Gastrocnemius medialis (tissue), 4 donors: ENCODE measurements at regions not wholly inside any gene's neighbourhood (a gene's known extent, or its start where the extent isn't known, plus 50 kb on each side); places are given as distances from the start of the nearest gene placed in this dataset.

Source experiments
- POLR2A ChIP-seq, 2 donors: fragments of 450-650 bp; IDR thresholded peaks; one replicate each; pipeline ENCODE4 v1.6.1; 2017; ENCODE audit warnings: antibody characterized with exemption in 2 of 2, mild to moderate bottlenecking in 2 of 2, moderate library complexity in 2 of 2
- TF ChIP-seq, protein P1 (sequence below), 5 experiments: fragments of 450-650 bp in 3 of 5; fragments of 200-600 bp in 2 of 5; sonication (generic) in 2 of 5; IDR thresholded peaks in 4 of 5; conservative IDR thresholded peaks in 1 of 5; 1 replicate in 4 of 5; 2 replicates in 1 of 5; pipeline ENCODE4 v1.5.1; 2016 to 2019; ENCODE audit warnings: antibody characterized with exemption in 5 of 5, mild to moderate bottlenecking in 3 of 5, moderate library complexity in 3 of 5

DNA sequence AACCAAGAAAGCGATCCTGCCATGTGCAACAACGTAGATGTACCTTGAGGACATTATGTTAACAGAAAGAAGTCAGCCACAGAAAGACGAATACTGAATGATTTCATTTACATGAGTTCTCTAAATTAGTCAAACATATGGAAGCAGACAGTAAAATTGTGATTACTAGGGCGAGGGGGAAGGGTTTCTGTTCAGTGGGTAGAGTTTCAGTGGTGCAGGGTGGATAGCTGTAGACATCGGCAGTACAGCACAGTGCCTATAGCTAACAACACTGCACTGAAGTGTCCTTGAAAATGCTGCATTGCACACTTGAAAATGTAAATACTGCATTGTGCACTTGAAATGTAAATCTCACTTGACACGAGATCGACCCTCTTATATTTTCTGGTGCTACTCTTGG, 275.3 kb downstream of the GALR1 start:
- TF ChIP-seq, protein P1, sequence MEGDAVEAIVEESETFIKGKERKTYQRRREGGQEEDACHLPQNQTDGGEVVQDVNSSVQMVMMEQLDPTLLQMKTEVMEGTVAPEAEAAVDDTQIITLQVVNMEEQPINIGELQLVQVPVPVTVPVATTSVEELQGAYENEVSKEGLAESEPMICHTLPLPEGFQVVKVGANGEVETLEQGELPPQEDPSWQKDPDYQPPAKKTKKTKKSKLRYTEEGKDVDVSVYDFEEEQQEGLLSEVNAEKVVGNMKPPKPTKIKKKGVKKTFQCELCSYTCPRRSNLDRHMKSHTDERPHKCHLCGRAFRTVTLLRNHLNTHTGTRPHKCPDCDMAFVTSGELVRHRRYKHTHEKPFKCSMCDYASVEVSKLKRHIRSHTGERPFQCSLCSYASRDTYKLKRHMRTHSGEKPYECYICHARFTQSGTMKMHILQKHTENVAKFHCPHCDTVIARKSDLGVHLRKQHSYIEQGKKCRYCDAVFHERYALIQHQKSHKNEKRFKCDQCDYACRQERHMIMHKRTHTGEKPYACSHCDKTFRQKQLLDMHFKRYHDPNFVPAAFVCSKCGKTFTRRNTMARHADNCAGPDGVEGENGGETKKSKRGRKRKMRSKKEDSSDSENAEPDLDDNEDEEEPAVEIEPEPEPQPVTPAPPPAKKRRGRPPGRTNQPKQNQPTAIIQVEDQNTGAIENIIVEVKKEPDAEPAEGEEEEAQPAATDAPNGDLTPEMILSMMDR (IDR thresholded peaks at IDR 0.05 in 4 of 5, conservative IDR thresholded peaks at IDR 0.05 in 1 of 5): no peak
- no peak for TF ChIP-seq POLR2A (IDR thresholded peaks at IDR 0.05)
